Nephron progenitor cell (in vitro differentiated cells): ENCODE measurements at regions not wholly inside any gene's neighbourhood (a gene's known extent, or its start where the extent isn't known, plus 50 kb on each side); places are given as distances from the start of the nearest gene placed in this dataset.

Experiments
- DNase-seq: peaks from one replicate; pipeline ENCODE4 v3.0.0; 2021
- H3K27ac Mint-ChIP-seq: 2 replicates; pipeline ENCODE4 v1.8.0; 2021; ENCODE audit warnings: mild to moderate bottlenecking, moderate library complexity, mixed read lengths
- H3K27me3 Mint-ChIP-seq: 2 replicates; pipeline ENCODE4 v1.8.0; 2021; ENCODE audit warnings: mild to moderate bottlenecking, low read depth, mixed read lengths; ENCODE audit not compliant: poor library complexity
- H3K36me3 Mint-ChIP-seq: 2 replicates; pipeline ENCODE4 v1.8.0; 2021; ENCODE audit warnings: low read depth, mixed read lengths
- H3K4me1 Mint-ChIP-seq: 2 replicates; pipeline ENCODE4 v1.8.0; 2021; ENCODE audit warnings: mixed read lengths
- H3K4me3 Mint-ChIP-seq: 2 replicates; pipeline ENCODE4 v1.8.0; 2021; ENCODE audit warnings: mild to moderate bottlenecking, moderate library complexity, mixed read lengths
- H3K9me3 Mint-ChIP-seq: 2 replicates; pipeline ENCODE4 v1.8.0; 2021; ENCODE audit warnings: mild to moderate bottlenecking, moderate library complexity, mixed read lengths
- CTCF ChIP-seq: fragments of 200-600 bp; sonication (generic); IDR thresholded peaks from 2 replicates; pipeline ENCODE4 v1.5.0; 2021; ENCODE audit warnings: antibody characterized with exemption

GRCh38 chr11:13875643-13876042 lies 86.9 kb upstream of the SPON1 start:
- Mint-ChIP-seq H3K27me3 (peaks cover 2% of the 10 kb centered on the region), H3K36me3 (no peaks in the 10 kb centered on the region), H3K4me1 (peaks cover 76% of the 10 kb centered on the region), H3K4me3 (peak overlapping the region; percentile 4), H3K9me3 (no peaks in the 10 kb centered on the region), H3K27ac (peak overlapping the region; percentile 88)
- DNase-seq = peak; percentile 32
- TF ChIP-seq CTCF = no peak

DNA sequence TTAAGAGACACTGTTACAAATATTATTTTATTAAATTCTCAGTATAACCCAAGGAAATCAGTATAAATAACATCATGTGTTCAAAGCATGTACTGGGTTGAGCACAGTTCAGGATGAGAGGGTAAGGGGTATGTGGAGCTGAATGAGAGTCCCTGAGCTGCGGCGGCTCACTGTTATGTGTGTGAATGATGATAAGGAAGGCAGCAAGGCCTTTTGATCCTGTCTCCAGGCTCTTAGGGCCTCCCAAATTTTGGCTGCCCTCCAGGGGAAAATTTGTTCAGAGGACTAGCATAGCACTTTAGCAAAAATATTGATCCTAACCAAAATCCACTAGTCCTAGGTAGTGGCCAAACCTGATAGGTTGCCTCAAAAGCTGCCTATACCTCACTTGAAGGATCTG lies 86.1 kb upstream of the SPON1 start:
- DNase-seq = no peak
- Mint-ChIP-seq H3K4me1 (peaks cover 82% of the 10 kb centered on the region), H3K27me3 (peaks cover 2% of the 10 kb centered on the region), H3K36me3 (no peaks in the 10 kb centered on the region), H3K27ac (no peak overlapping the region), H3K4me3 (no peak overlapping the region), H3K9me3 (no peaks in the 10 kb centered on the region)
- no peak for TF ChIP-seq CTCF

- no peaks in the 10 kb centered on the region for H3K36me3 Mint-ChIP-seq
- no peaks in the 10 kb centered on the region for H3K9me3 Mint-ChIP-seq
- peaks cover 81% of the 10 kb centered on the region for H3K4me1 Mint-ChIP-seq
- H3K27ac Mint-ChIP-seq = no peak overlapping the region
- peaks cover 2% of the 10 kb centered on the region for H3K27me3 Mint-ChIP-seq
- DNase-seq = no peak
- H3K4me3 Mint-ChIP-seq = no peak overlapping the region
- TF ChIP-seq CTCF = no peak
These were observed 84.4 kb upstream of the SPON1 start for GRCh38 chr11:13878077-13878476.

DNA sequence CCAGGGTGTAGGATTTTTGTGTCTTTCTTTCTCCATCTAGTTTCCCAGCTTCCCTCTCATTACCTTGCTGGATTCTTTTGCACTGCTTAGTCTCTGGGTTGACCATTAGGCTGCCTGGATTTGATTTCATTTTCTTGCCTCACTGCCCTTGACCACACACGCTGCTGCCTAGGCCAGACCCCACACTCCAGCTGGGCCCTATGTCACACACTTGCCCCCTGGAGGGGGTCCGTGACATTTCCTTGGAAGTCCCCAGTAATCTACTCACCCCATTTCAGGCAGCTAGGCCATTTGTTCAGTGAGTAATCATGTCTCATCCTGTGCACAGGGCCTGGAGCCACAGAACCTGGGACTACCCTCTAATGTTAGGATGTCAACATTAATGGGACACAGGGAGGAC lies 81.9 kb upstream of the SPON1 start:
- peaks cover 2% of the 10 kb centered on the region for H3K27me3 Mint-ChIP-seq
- no peak for TF ChIP-seq CTCF
- no peak overlapping the region for H3K27ac Mint-ChIP-seq
- no peaks in the 10 kb centered on the region for H3K9me3 Mint-ChIP-seq
- no peak overlapping the region for H3K4me3 Mint-ChIP-seq
- peaks cover 57% of the 10 kb centered on the region for H3K4me1 Mint-ChIP-seq
- H3K36me3 Mint-ChIP-seq = no peaks in the 10 kb centered on the region
- peak; percentile 13 for DNase-seq

GRCh38 chr11:13881226-13881905 lies 81.2 kb upstream of the SPON1 start:
- peaks cover 50% of the 10 kb centered on the region for H3K4me1 Mint-ChIP-seq
- H3K27ac Mint-ChIP-seq = no peak overlapping the region
- no peaks in the 10 kb centered on the region for H3K9me3 Mint-ChIP-seq
- TF ChIP-seq CTCF = no peak
- no peaks in the 10 kb centered on the region for H3K36me3 Mint-ChIP-seq
- H3K27me3 Mint-ChIP-seq = peaks cover 2% of the 10 kb centered on the region
- no peak for DNase-seq
- no peak overlapping the region for H3K4me3 Mint-ChIP-seq

DNA sequence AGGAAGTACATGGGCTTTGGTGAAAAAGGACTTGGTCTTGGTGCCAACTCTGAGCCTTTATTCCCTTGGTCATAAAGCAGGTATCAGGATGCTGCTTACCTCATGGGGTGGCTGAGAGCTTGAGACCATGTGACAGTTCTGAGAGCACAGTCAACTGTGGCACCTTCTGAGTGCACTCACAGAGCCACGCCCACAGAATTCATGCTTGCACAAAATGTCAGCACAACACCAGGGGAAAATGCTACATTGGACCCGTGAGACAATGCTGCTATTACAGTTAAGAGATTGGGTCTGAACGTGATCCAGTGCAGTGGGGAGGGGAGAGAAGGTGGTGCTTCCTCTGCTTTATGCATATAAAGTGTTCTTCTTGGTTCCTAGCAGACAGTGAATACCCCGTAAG lies 79.5 kb upstream of the SPON1 start:
- Mint-ChIP-seq H3K4me3 (no peak overlapping the region), H3K9me3 (peaks cover 6% of the 10 kb centered on the region), H3K27ac (no peak overlapping the region), H3K4me1 (peaks cover 43% of the 10 kb centered on the region), H3K36me3 (no peaks in the 10 kb centered on the region), H3K27me3 (peaks cover 2% of the 10 kb centered on the region)
- TF ChIP-seq CTCF = no peak
- no peak for DNase-seq
